ENCODE measurements at regions not wholly inside any gene's neighbourhood (a gene's known extent, or its start where the extent isn't known, plus 50 kb on each side); places are given as distances from the start of the nearest gene placed in this dataset.

- Histone ChIP-seq H3K4me1 (ENCODE audit: control insufficient read depth in 3 of 3, insufficient read depth in 2 of 3, low read depth in 1 of 3, low read length in 2 of 3) (no peaks in the 10 kb centered on the region), H3K36me3 (ENCODE audit: control insufficient read depth in 3 of 3, insufficient read depth in 2 of 3, low read depth in 1 of 3, low read length in 3 of 3) (no peaks in the 10 kb centered on the region), H3K27ac (ENCODE audit: low read depth in 1 of 3, low read length in 2 of 3) (peak overlapping the region in 1 of 3 donors; percentile 11), H3K27me3 (ENCODE audit: control insufficient read depth in 3 of 3, insufficient read depth in 3 of 3, low read length in 3 of 3) (peaks cover 0 to 2% (median 1%) of the 10 kb centered on the region in 3 donors), H3K4me3 (ENCODE audit: low read depth in 1 of 3, low read length in 3 of 3) (no peak overlapping the region), H3K9me3 (ENCODE audit: control insufficient read depth in 2 of 2, insufficient read depth in 1 of 2, low read depth in 1 of 2, low read length in 1 of 2) (peaks cover 0 to 6% of the 10 kb centered on the region in 2 donors)
- DNase-seq (no peak), FAIRE-seq (no peak)
- WGBS, 3 donors: 70 to 77% (median 77%) methylated on average over 14 of the region's 14 CpGs
These were observed 159.5 kb downstream of the FGF18 start for GRCh38 chr5:171578829-171579491.

- no peak overlapping the region for H3K27ac ChIP-seq (ENCODE audit: low read depth in 1 of 3, low read length in 2 of 3)
These were observed 160.5 kb downstream of the FGF18 start for GRCh38 chr5:171579976-171580411.

GRCh38 chr5:171580502-171581265, 161.2 kb downstream of the FGF18 start:
- no peaks in the 10 kb centered on the region for H3K4me1 ChIP-seq (ENCODE audit: control insufficient read depth in 3 of 3, insufficient read depth in 2 of 3, low read depth in 1 of 3, low read length in 2 of 3)
- H3K27ac ChIP-seq (ENCODE audit: low read depth in 1 of 3, low read length in 2 of 3): no peak overlapping the region
- no peak overlapping the region for H3K4me3 ChIP-seq (ENCODE audit: low read depth in 1 of 3, low read length in 3 of 3)
- DNase-seq (no peak), FAIRE-seq (no peak)
- no peaks in the 10 kb centered on the region for H3K36me3 ChIP-seq (ENCODE audit: control insufficient read depth in 3 of 3, insufficient read depth in 2 of 3, low read depth in 1 of 3, low read length in 3 of 3)
- peaks cover 0 to 5% of the 10 kb centered on the region in 2 donors for H3K9me3 ChIP-seq (ENCODE audit: control insufficient read depth in 2 of 2, insufficient read depth in 1 of 2, low read depth in 1 of 2, low read length in 1 of 2)
- peaks cover 0 to 2% (median under 1%) of the 10 kb centered on the region in 3 donors for H3K27me3 ChIP-seq (ENCODE audit: control insufficient read depth in 3 of 3, insufficient read depth in 3 of 3, low read length in 3 of 3)
- WGBS, 3 donors: 64 to 71% (median 66%) methylated on average over 9 of the region's 9 CpGs

More at GRCh38 chr5:171579976-171580411, 160.5 kb downstream of the FGF18 start:
- WGBS, 3 donors: 64 to 79% (median 79%) methylated on average over 8 of the region's 8 CpGs
- DNase-seq: no peak
- Histone ChIP-seq H3K4me3 (ENCODE audit: low read depth in 1 of 3, low read length in 3 of 3) (no peak overlapping the region), H3K36me3 (ENCODE audit: control insufficient read depth in 3 of 3, insufficient read depth in 2 of 3, low read depth in 1 of 3, low read length in 3 of 3) (no peaks in the 10 kb centered on the region), H3K9me3 (ENCODE audit: control insufficient read depth in 2 of 2, insufficient read depth in 1 of 2, low read depth in 1 of 2, low read length in 1 of 2) (peaks cover 0 to 6% of the 10 kb centered on the region in 2 donors), H3K27me3 (ENCODE audit: control insufficient read depth in 3 of 3, insufficient read depth in 3 of 3, low read length in 3 of 3) (peaks cover 0 to 2% (median 0%) of the 10 kb centered on the region in 3 donors), H3K4me1 (ENCODE audit: control insufficient read depth in 3 of 3, insufficient read depth in 2 of 3, low read depth in 1 of 3, low read length in 2 of 3) (no peaks in the 10 kb centered on the region)
- FAIRE-seq: no peak

- Histone ChIP-seq H3K27me3 (ENCODE audit: control insufficient read depth in 3 of 3, insufficient read depth in 3 of 3, low read length in 3 of 3) (peaks cover 0 to 3% (median 2%) of the 10 kb centered on the region in 3 donors), H3K36me3 (ENCODE audit: control insufficient read depth in 3 of 3, insufficient read depth in 2 of 3, low read depth in 1 of 3, low read length in 3 of 3) (no peaks in the 10 kb centered on the region), H3K27ac (ENCODE audit: low read depth in 1 of 3, low read length in 2 of 3) (no peak overlapping the region), H3K9me3 (ENCODE audit: control insufficient read depth in 2 of 2, insufficient read depth in 1 of 2, low read depth in 1 of 2, low read length in 1 of 2) (no peaks in the 10 kb centered on the region), H3K4me3 (ENCODE audit: low read depth in 1 of 3, low read length in 3 of 3) (no peak overlapping the region), H3K4me1 (ENCODE audit: control insufficient read depth in 3 of 3, insufficient read depth in 2 of 3, low read depth in 1 of 3, low read length in 2 of 3) (no peaks in the 10 kb centered on the region)
- WGBS, 3 donors: 83 to 87% (median 86%) methylated on average over 7 of the region's 7 CpGs
- no peak for DNase-seq
- no peak for FAIRE-seq
These were observed 162.3 kb downstream of the FGF18 start for GRCh38 chr5:171581781-171582180.

- Histone ChIP-seq H3K9me3 (ENCODE audit: control insufficient read depth in 2 of 2, insufficient read depth in 1 of 2, low read depth in 1 of 2, low read length in 1 of 2) (no peaks in the 10 kb centered on the region), H3K27ac (ENCODE audit: low read depth in 1 of 3, low read length in 2 of 3) (no peak overlapping the region), H3K4me1 (ENCODE audit: control insufficient read depth in 3 of 3, insufficient read depth in 2 of 3, low read depth in 1 of 3, low read length in 2 of 3) (no peaks in the 10 kb centered on the region), H3K27me3 (ENCODE audit: control insufficient read depth in 3 of 3, insufficient read depth in 3 of 3, low read length in 3 of 3) (peaks cover 0 to 4% (median 3%) of the 10 kb centered on the region in 3 donors), H3K4me3 (ENCODE audit: low read depth in 1 of 3, low read length in 3 of 3) (no peak overlapping the region), H3K36me3 (ENCODE audit: control insufficient read depth in 3 of 3, insufficient read depth in 2 of 3, low read depth in 1 of 3, low read length in 3 of 3) (no peaks in the 10 kb centered on the region)
- WGBS, 3 donors: 63 to 78% (median 72%) methylated on average over 5 of the region's 5 CpGs
- DNase-seq: no peak
- FAIRE-seq: no peak
These were observed 163.4 kb downstream of the FGF18 start for GRCh38 chr5:171582849-171583248.

- Histone ChIP-seq H3K36me3 (ENCODE audit: control insufficient read depth in 3 of 3, insufficient read depth in 2 of 3, low read depth in 1 of 3, low read length in 3 of 3) (no peaks in the 10 kb centered on the region), H3K27me3 (ENCODE audit: control insufficient read depth in 3 of 3, insufficient read depth in 3 of 3, low read length in 3 of 3) (peaks cover 0 to 6% (median 5%) of the 10 kb centered on the region in 3 donors), H3K4me1 (ENCODE audit: control insufficient read depth in 3 of 3, insufficient read depth in 2 of 3, low read depth in 1 of 3, low read length in 2 of 3) (no peaks in the 10 kb centered on the region), H3K9me3 (ENCODE audit: control insufficient read depth in 2 of 2, insufficient read depth in 1 of 2, low read depth in 1 of 2, low read length in 1 of 2) (no peaks in the 10 kb centered on the region), H3K4me3 (ENCODE audit: low read depth in 1 of 3, low read length in 3 of 3) (no peak overlapping the region), H3K27ac (ENCODE audit: low read depth in 1 of 3, low read length in 2 of 3) (no peak overlapping the region)
- 68 to 85% (median 69%) methylated on average over 9 of the region's 9 CpGs for WGBS, 3 donors
- DNase-seq: no peak
- no peak for FAIRE-seq
These were observed 166.5 kb downstream of the FGF18 start for GRCh38 chr5:171585981-171586380.

- 27 to 79% (median 37%) methylated on average over 4 of the region's 4 CpGs for WGBS, 3 donors
- peaks cover 0 to 6% (median 5%) of the 10 kb centered on the region in 3 donors for H3K27me3 ChIP-seq (ENCODE audit: control insufficient read depth in 3 of 3, insufficient read depth in 3 of 3, low read length in 3 of 3)
- H3K4me3 ChIP-seq (ENCODE audit: low read depth in 1 of 3, low read length in 3 of 3): no peak overlapping the region
- H3K36me3 ChIP-seq (ENCODE audit: control insufficient read depth in 3 of 3, insufficient read depth in 2 of 3, low read depth in 1 of 3, low read length in 3 of 3): no peaks in the 10 kb centered on the region
- no peaks in the 10 kb centered on the region for H3K9me3 ChIP-seq (ENCODE audit: control insufficient read depth in 2 of 2, insufficient read depth in 1 of 2, low read depth in 1 of 2, low read length in 1 of 2)
- FAIRE-seq (no peak), DNase-seq (peak in 1 of 2 donors; percentile 78)
- no peak overlapping the region for H3K27ac ChIP-seq (ENCODE audit: low read depth in 1 of 3, low read length in 2 of 3)
- H3K4me1 ChIP-seq (ENCODE audit: control insufficient read depth in 3 of 3, insufficient read depth in 2 of 3, low read depth in 1 of 3, low read length in 2 of 3): no peaks in the 10 kb centered on the region
These were observed 167.0 kb downstream of the FGF18 start for GRCh38 chr5:171586436-171586835.

GRCh38 chr5:171588046-171588445, 168.6 kb downstream of the FGF18 start:
- Histone ChIP-seq H3K9me3 (ENCODE audit: control insufficient read depth in 2 of 2, insufficient read depth in 1 of 2, low read depth in 1 of 2, low read length in 1 of 2) (no peaks in the 10 kb centered on the region), H3K27ac (ENCODE audit: low read depth in 1 of 3, low read length in 2 of 3) (no peak overlapping the region), H3K4me1 (ENCODE audit: control insufficient read depth in 3 of 3, insufficient read depth in 2 of 3, low read depth in 1 of 3, low read length in 2 of 3) (no peaks in the 10 kb centered on the region), H3K4me3 (ENCODE audit: low read depth in 1 of 3, low read length in 3 of 3) (no peak overlapping the region), H3K36me3 (ENCODE audit: control insufficient read depth in 3 of 3, insufficient read depth in 2 of 3, low read depth in 1 of 3, low read length in 3 of 3) (no peaks in the 10 kb centered on the region), H3K27me3 (ENCODE audit: control insufficient read depth in 3 of 3, insufficient read depth in 3 of 3, low read length in 3 of 3) (peaks cover 0 to 6% (median 4%) of the 10 kb centered on the region in 3 donors)
- WGBS, 3 donors: 79 to 93% (median 83%) methylated on average over 1 of the region's 1 CpG
- FAIRE-seq (no peak), DNase-seq (no peak)

Data from small intestine (tissue), 7 donors.